Breast epithelium (tissue), 4 donors: ENCODE measurements at regions not wholly inside any gene's neighbourhood (a gene's known extent, or its start where the extent isn't known, plus 50 kb on each side); places are given as distances from the start of the nearest gene placed in this dataset.

Experiments
- DNase-seq, 2 donors: peaks; one replicate each; pipeline ENCODE4 v3.0.0-alpha.2; 2019; ENCODE audit warnings: low spot score in 2 of 2
- H3K27ac ChIP-seq, 2 donors: fragments of 200-600 bp; sonication (generic) in 1 of 2; one replicate each; pipeline ENCODE4 v1.5.1; 2016 to 2019; ENCODE audit warnings: mild to moderate bottlenecking in 1 of 2
- H3K27me3 ChIP-seq, 2 donors: fragments of 200-600 bp; sonication (generic) in 1 of 2; one replicate each; pipeline versions ENCODE4 v1.5.1 to v1.6.0; 2017 to 2019; ENCODE audit warnings: control low read depth in 1 of 2, mild to moderate bottlenecking in 1 of 2
- H3K36me3 ChIP-seq: fragments of 200-600 bp; one replicate; pipeline ENCODE4 v1.5.1; 2019
- H3K4me1 ChIP-seq, 2 donors: fragments of 200-600 bp; sonication (generic); one replicate each; pipeline ENCODE4 v1.5.1; 2016 to 2019; ENCODE audit warnings: control low read depth in 1 of 2
- H3K4me3 ChIP-seq, 3 donors: fragments of 200-600 bp; sonication (generic); 1 replicate in 2 of 3; 2 replicates in 1 of 3; pipeline ENCODE4 v1.5.1; 2016 to 2019; ENCODE audit warnings: mild to moderate bottlenecking in 3 of 3, moderate library complexity in 2 of 3
- H3K9me3 ChIP-seq, 2 donors: fragments of 200-600 bp; sonication (generic) in 1 of 2; one replicate each; pipeline ENCODE4 v1.5.1; 2016 to 2019; ENCODE audit warnings: control low read depth in 1 of 2
- POLR2A ChIP-seq: fragments of 450-650 bp; IDR thresholded peaks from one replicate; pipeline ENCODE4 v1.6.1; 2016; ENCODE audit warnings: antibody characterized with exemption, mild to moderate bottlenecking, moderate library complexity
- POLR2AphosphoS5 ChIP-seq, 3 donors: sonication (generic); formaldehyde crosslinking; IDR thresholded peaks; one replicate each; pipeline ENCODE4 v1.6.1; 2017; ENCODE audit warnings: antibody characterized with exemption in 3 of 3
- intact Hi-C: fragments of 100-400 bp; cut with DNase I; formaldehyde crosslinking; loops from one replicate; pipeline ENCODE4 v1.15.1; 2023; ENCODE audit warnings: low total_unique reads
- TF ChIP-seq, protein P1 (sequence below), 3 donors: fragments of 450-650 bp; IDR thresholded peaks; one replicate each; pipeline ENCODE4 v1.5.1; 2016 to 2017; ENCODE audit warnings: antibody characterized with exemption in 3 of 3, mild to moderate bottlenecking in 3 of 3, moderate library complexity in 3 of 3

DNA sequence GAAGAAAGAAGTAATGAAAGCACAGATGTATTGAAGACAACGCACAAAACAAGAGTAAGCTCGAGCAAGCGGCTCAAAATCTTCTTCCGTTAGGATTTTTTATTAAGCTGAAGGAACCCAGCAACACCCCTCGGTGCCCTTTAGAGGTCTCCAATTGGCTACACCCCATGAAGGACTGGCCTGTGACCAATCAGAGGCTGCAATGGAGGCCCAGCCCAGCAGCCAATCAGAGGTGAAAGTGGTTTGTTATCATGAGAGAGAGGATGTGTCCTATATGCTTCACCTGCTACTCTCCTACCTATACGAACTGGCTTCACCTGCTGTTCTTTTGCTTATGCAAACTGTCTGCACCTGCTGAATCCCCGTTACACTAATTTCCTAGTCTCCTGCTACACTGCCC, 358.8 kb downstream of the C12orf50 start:
- Histone ChIP-seq H3K36me3 (no peaks in the 10 kb centered on the region), H3K27ac (no peak overlapping the region), H3K9me3 (no peaks in the 10 kb centered on the region), H3K4me1 (no peaks in the 10 kb centered on the region), H3K4me3 (no peak overlapping the region), H3K27me3 (no peaks in the 10 kb centered on the region)
- DNase-seq, result no peak
- intact Hi-C loops, result no loop called here
- TF ChIP-seq, protein P1, sequence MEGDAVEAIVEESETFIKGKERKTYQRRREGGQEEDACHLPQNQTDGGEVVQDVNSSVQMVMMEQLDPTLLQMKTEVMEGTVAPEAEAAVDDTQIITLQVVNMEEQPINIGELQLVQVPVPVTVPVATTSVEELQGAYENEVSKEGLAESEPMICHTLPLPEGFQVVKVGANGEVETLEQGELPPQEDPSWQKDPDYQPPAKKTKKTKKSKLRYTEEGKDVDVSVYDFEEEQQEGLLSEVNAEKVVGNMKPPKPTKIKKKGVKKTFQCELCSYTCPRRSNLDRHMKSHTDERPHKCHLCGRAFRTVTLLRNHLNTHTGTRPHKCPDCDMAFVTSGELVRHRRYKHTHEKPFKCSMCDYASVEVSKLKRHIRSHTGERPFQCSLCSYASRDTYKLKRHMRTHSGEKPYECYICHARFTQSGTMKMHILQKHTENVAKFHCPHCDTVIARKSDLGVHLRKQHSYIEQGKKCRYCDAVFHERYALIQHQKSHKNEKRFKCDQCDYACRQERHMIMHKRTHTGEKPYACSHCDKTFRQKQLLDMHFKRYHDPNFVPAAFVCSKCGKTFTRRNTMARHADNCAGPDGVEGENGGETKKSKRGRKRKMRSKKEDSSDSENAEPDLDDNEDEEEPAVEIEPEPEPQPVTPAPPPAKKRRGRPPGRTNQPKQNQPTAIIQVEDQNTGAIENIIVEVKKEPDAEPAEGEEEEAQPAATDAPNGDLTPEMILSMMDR (IDR thresholded peaks at IDR 0.05), result no peak
- TF ChIP-seq POLR2A, result no peak
- TF ChIP-seq POLR2AphosphoS5 (IDR thresholded peaks at IDR 0.05), result no peak

DNA sequence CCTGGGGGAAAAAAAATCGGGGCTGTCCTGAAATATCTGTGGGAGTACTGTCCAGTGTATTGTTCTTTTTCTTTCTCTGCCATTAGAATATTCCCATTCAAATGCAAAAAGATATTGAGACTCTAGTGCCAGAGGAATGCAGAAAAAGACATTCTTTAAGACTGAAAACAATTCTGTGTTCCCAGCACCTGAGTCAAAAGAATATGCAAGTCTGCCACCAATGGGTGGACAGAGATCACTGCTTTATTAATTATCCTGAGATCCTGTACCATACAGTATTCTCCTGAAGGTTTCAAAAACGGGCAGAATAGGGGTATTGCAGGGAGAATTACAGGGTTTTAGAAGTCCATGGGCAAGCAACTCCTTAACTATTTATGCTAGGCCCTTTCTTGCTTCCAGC, 361.8 kb downstream of the C12orf50 start:
- intact Hi-C loops, result no loop called here
- TF ChIP-seq POLR2AphosphoS5 (IDR thresholded peaks at IDR 0.05), result no peak
- TF ChIP-seq, protein P1 (IDR thresholded peaks at IDR 0.05), result peak in 2 of 3 donors; percentile 39 to 50
- no peaks in the 10 kb centered on the region for H3K4me1 ChIP-seq
- no peaks in the 10 kb centered on the region for H3K27me3 ChIP-seq
- no peak for DNase-seq
- H3K36me3 ChIP-seq, result no peaks in the 10 kb centered on the region
- no peak overlapping the region for H3K4me3 ChIP-seq
- no peaks in the 10 kb centered on the region for H3K9me3 ChIP-seq
- no peak overlapping the region for H3K27ac ChIP-seq

DNA sequence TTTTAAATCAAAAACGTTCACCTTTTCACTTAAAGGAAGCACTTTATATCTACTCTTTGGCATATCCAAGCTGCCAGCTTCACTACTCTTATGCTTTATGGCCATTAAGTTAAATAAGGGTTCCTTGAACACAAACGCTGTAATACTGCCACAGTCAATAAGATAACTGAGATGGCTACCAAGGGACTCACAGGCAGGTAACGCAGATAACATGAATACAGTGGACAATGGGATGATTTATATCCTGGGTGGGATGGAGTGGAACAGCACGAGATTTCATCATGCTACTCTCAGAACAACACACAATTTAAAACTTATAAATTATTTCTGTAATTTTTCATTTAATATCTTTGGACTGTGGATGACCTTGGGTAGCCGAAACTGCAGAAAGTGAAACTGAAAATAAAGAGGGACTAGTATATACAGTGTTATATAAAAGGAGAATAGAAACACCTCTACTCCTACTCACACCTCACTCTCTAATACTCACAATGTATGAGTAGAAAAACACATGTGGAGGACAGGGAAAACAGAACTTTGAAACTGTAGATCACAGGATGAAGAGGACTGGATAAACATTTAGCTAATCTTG, 367.3 kb downstream of the C12orf50 start:
- intact Hi-C loops, result no loop called here
- Histone ChIP-seq H3K27ac (no peak overlapping the region), H3K36me3 (no peaks in the 10 kb centered on the region), H3K27me3 (no peaks in the 10 kb centered on the region), H3K4me1 (no peaks in the 10 kb centered on the region), H3K4me3 (peak overlapping the region; percentile 11 to 27 (median 14)), H3K9me3 (no peaks in the 10 kb centered on the region)
- TF ChIP-seq, protein P1 (IDR thresholded peaks at IDR 0.05), result no peak
- TF ChIP-seq POLR2A (no peak), POLR2AphosphoS5 (IDR thresholded peaks at IDR 0.05) (no peak)
- no peak for DNase-seq

DNA sequence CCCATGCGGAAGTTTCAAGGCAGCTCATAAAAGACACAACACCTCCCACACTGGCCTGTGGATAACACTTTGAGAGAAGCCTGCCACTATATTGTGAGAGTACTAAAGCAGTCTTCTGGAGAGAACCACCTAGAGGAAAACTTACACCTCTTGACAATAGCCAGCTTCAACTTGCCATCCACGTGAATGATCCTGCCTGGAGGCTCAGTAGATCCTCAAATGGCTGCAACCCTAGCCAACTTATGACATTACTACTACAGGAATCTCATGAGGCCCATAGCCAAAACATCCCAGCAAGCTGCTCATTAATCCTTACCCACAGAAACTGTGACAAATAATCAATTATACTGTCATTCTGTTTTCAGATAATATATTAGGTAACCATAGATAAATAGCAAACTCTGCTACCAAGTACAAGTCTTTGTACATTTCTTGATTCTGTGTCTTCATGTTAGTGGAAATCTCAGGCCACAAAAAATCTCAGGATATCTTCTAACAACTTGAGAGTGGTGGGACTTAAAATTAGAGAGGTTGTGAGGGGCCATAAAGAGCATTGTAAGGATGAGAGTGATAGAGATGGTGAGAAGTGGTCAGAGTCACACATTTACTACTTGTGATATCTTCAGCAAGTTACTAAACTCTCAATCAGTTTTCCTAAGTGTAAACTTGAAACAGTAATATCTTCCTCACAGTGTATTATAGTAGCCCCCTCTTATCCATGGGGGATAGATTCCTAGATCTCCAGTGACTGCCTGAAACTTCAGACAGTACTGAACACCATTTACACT, 368.0 kb downstream of the C12orf50 start:
- peak in 1 of 2 donors; percentile 24 for DNase-seq
- Histone ChIP-seq H3K36me3 (no peaks in the 10 kb centered on the region), H3K27ac (no peak overlapping the region), H3K27me3 (no peaks in the 10 kb centered on the region), H3K4me1 (no peaks in the 10 kb centered on the region), H3K4me3 (peak overlapping the region in 1 of 3 donors; percentile 27), H3K9me3 (no peaks in the 10 kb centered on the region)
- intact Hi-C loops, result no loop called here
- no peak for TF ChIP-seq POLR2AphosphoS5 (IDR thresholded peaks at IDR 0.05)

DNA sequence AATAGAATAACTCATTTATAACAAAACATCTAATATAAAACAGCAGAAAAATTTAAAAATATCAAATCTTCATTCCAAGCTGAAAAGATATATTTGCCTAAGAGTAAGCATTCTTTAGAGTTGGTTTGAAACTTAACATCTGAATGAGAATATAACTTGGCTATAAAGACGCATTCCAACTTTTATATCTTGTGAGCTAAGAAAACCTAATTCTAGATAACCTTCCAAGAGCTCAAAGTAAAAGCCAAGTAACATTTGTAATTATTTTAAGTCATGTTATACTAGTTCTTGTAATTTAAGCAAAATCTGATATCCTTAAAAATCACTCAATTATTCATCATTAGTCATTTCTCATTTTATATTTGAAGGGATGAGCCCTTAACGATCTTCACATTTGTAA, 368.9 kb downstream of the C12orf50 start:
- H3K27me3 ChIP-seq, result no peaks in the 10 kb centered on the region
- intact Hi-C loops, result no loop called here
- no peak overlapping the region for H3K4me3 ChIP-seq
- H3K36me3 ChIP-seq, result no peaks in the 10 kb centered on the region
- no peak overlapping the region for H3K27ac ChIP-seq
- DNase-seq, result no peak
- no peak for TF ChIP-seq POLR2A
- TF ChIP-seq, protein P1 (IDR thresholded peaks at IDR 0.05), result no peak
- TF ChIP-seq POLR2AphosphoS5 (IDR thresholded peaks at IDR 0.05), result no peak
- no peaks in the 10 kb centered on the region for H3K4me1 ChIP-seq
- no peaks in the 10 kb centered on the region for H3K9me3 ChIP-seq
